GM10248 (cell line): ENCODE measurements at regions not wholly inside any gene's neighbourhood (a gene's known extent, or its start where the extent isn't known, plus 50 kb on each side); places are given as distances from the start of the nearest gene placed in this dataset.

Source experiments
- CTCF ChIA-PET: fragments of 300-600 bp; sonication (Branson Sonifier 250); formaldehyde crosslinking; extraction: SDS; loops from one replicate; lab custom pipeline; 2021; ENCODE audit warnings: antibody characterized with exemption; lab: Yijun Ruan, JAX
- POLR2A ChIA-PET: fragments of 350-650 bp; sonication (Branson Sonifier 250); formaldehyde crosslinking; extraction: SDS; loops from one replicate; lab custom pipeline; 2020; ENCODE audit warnings: antibody characterized with exemption; lab: Yijun Ruan, JAX
- DNase-seq: peaks from one replicate; pipeline ENCODE4 v3.0.0; 2012; ENCODE audit errors: extremely low spot score
- TF ChIP-seq, protein P1 (sequence below): IDR thresholded peaks from 2 replicates; pipeline ENCODE4 v1.5.1; 2012; ENCODE audit warnings: mild to moderate bottlenecking, low read depth; ENCODE audit errors: extremely low read depth, missing control alignments, control extremely low read depth

DNA sequence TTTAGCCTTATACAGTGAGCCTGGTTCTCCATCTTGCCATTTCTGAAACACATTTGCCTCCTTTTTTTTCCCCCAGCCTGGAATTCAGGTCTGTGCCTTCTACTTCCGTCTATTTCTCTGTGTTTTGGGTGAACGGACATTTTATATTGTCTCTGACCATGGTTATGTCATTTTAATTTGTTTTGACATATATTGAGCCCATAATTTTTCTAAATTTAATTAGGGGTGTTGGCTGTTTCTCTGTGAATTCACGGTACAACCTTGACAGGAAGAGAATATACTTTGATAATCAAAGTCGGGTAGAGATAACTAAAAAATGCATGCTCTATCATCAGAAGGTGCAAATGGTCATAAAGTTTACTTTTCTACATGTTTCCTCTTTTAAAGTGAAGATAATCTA, 361.4 kb downstream of the VGLL3 start:
- DNase-seq, result no peak
- CTCF ChIA-PET, result no interaction called here
- POLR2A ChIA-PET, result no interaction called here
- TF ChIP-seq, protein P1, sequence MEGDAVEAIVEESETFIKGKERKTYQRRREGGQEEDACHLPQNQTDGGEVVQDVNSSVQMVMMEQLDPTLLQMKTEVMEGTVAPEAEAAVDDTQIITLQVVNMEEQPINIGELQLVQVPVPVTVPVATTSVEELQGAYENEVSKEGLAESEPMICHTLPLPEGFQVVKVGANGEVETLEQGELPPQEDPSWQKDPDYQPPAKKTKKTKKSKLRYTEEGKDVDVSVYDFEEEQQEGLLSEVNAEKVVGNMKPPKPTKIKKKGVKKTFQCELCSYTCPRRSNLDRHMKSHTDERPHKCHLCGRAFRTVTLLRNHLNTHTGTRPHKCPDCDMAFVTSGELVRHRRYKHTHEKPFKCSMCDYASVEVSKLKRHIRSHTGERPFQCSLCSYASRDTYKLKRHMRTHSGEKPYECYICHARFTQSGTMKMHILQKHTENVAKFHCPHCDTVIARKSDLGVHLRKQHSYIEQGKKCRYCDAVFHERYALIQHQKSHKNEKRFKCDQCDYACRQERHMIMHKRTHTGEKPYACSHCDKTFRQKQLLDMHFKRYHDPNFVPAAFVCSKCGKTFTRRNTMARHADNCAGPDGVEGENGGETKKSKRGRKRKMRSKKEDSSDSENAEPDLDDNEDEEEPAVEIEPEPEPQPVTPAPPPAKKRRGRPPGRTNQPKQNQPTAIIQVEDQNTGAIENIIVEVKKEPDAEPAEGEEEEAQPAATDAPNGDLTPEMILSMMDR, result no peak

DNA sequence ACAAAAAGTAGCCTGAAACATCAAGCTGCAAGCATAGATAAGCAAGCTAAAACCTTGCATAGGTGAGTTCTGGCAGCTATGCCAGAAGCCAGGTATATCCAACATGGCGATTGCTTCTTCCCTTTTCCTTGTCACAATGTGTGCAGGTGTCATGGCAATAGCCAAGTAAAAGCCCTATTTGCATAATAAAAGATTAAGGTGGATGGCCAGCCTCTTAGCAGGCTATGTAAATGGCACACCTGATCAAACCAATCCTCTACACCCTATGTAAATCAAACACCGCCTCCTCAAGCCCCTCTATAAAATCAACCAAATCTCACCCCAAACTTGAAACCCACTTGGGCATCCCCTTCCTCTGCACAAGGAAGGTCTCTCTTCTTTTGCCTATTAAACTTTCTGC, 366.8 kb downstream of the VGLL3 start:
- TF ChIP-seq, protein P1, result no peak
- CTCF ChIA-PET, result interaction anchor here (1.2 to 1.7 kb wide), 3 partner anchors 10 to 31 kb away, joined by 3 read pairs; no protein-coding TSS in a partner anchor
- POLR2A ChIA-PET, result no interaction called here
- no peak for DNase-seq

DNA sequence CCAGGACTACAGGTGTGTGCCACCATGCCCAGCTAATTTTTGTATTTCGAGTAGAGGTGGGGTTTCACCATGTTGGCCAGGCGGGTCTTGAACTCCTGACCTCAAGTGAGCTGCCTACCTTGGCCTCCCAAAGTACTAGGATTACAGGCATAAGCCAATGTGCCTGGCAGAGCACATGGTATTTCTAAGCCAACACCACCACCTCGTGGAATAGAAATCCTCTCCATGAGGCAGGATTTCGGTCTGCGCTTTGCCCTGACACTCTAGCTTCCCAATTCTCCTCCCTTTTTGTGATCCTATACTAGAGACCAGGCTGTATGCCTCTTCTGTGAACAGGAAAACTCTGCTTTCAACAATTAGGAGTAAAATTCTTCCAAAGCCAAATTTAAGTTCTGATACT, 372.2 kb downstream of the VGLL3 start:
- ChIA-PET POLR2A (no interaction called here), CTCF (no interaction called here)
- TF ChIP-seq, protein P1, result no peak
- DNase-seq, result no peak

DNA sequence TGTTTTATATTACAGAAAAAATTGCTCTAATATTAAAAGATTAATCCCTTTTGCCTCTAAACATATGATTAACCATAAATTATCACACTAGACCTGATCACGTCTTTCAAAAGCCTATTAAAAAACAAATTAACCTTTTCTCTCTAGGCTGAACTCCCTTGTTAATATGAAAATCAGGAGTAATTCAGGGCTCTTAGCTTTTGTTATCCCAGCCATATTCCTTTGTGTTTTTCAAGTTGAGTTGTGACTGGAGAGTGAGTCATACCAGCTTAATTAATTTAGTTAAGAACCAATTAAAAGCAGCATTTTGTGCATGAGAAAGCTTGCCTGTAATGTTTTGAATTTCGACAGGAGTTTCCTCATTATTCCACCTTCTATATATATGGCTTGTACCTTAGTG, 385.8 kb downstream of the VGLL3 start:
- POLR2A ChIA-PET, result no interaction called here
- TF ChIP-seq, protein P1, result no peak
- CTCF ChIA-PET, result no interaction called here
- DNase-seq, result no peak

DNA sequence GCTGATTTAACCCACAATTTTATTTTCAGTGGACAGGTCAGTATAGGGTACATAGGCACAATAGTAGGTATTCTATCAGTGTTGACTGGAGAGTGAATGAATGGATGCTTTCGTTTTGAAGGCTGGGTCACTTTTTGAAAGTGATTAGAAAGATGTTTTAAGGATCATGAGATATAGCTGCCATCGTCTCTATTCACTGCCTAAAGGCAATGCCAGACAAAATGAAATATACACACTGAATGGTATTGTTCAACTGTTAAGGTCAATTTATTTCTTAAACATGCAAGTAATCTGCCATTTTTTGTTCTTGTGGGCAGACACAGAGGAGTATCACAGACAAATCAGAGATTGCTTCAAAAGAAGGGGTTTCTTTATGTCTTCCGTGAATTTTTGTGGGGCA, 395.3 kb downstream of the VGLL3 start:
- CTCF ChIA-PET, result no interaction called here
- DNase-seq, result no peak
- POLR2A ChIA-PET, result no interaction called here
- TF ChIP-seq, protein P1, result no peak

DNA sequence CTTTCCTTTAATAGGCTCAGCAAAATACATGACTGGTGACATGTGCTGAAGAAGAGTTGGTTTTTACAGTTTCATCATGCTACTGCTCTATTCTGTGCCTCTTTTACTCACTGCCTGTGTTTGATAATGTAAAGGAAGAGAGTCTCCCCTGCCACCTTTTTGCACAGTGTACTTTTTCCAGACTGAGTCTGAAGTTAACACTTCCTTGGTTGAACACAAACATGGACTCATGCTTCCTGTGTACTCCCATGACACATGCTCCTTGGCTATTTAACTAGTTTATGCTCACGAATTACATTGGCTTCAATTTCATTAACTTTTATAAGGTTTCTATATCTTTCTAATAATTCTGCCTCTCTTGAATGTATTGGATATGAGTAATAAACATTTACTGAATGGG, 396.1 kb downstream of the VGLL3 start:
- POLR2A ChIA-PET, result no interaction called here
- CTCF ChIA-PET, result no interaction called here
- TF ChIP-seq, protein P1, result no peak
- DNase-seq, result no peak

DNA sequence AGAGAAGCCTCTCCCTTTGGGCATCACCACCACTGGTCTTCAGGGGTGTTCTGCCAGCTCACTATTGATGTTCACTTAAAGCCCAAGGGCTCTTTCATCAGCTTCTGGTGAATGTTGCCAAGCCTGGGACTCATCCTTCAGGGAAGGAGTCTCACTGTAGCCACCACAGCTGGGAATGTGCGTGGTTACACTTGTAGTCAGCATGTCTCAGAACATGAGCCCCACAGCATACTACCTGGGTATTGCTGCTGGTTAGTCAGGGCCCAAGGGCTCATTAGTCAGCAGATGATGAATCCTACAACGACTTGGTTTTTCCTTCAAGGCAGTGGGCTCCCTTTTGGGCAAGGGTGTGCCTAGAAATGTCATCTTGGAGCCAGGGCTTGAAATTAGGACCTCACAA, 412.9 kb downstream of the VGLL3 start:
- TF ChIP-seq, protein P1, result no peak
- DNase-seq, result no peak
- ChIA-PET POLR2A (no interaction called here), CTCF (no interaction called here)
